HEK293 (cell line): ENCODE measurements at regions not wholly inside any gene's neighbourhood (a gene's known extent, or its start where the extent isn't known, plus 50 kb on each side); places are given as distances from the start of the nearest gene placed in this dataset.

Experiments used
- CTCF ChIA-PET: fragments of 350-600 bp; formaldehyde crosslinking; extraction: SDS; loops from one replicate; lab custom pipeline; 2021; ENCODE audit warnings: antibody characterized with exemption; lab: Yijun Ruan, JAX
- POLR2A ChIA-PET: fragments of 300-600 bp; formaldehyde crosslinking; extraction: SDS; loops from one replicate; lab custom pipeline; 2020; ENCODE audit warnings: antibody characterized with exemption, inconsistent platforms; lab: Yijun Ruan, JAX
- H3K27ac ChIP-seq: fragments of 200-500 bp; sonication (Bioruptor generic); 2 replicates; pipeline ENCODE4 v1.5.1; 2014; ENCODE audit warnings: low read depth, low read length, control low read depth, inconsistent platforms; ENCODE audit errors: extremely low read depth
- H3K36me3 ChIP-seq, 2 experiments: fragments of 200-500 bp in 1 of 2; sonication (Bioruptor generic) in 1 of 2; 1 replicate in 1 of 2; 2 replicates in 1 of 2; pipeline ENCODE4 v1.5.1; 2014 to 2017; ENCODE audit warnings: inconsistent platforms in 2 of 2, low read length in 2 of 2; ENCODE audit not compliant: control insufficient read depth in 2 of 2, insufficient read depth in 1 of 2
- H3K4me1 ChIP-seq: fragments of 200-500 bp; sonication (Bioruptor generic); 2 replicates; pipeline ENCODE4 v1.5.1; 2014; ENCODE audit warnings: mild to moderate bottlenecking, low read length, inconsistent platforms; ENCODE audit not compliant: control insufficient read depth, insufficient read depth
- H3K4me3 ChIP-seq: 2 replicates; pipeline ENCODE4 v1.5.1; 2011; ENCODE audit warnings: low read depth, mild to moderate bottlenecking, control low read depth, low read length, moderate library complexity
- H3K9me3 ChIP-seq: fragments of 200-500 bp; sonication (Bioruptor generic); 2 replicates; pipeline ENCODE4 v1.5.1; 2014; ENCODE audit warnings: low read depth, low read length, inconsistent platforms; ENCODE audit not compliant: control insufficient read depth, insufficient read depth
- BCL11B ChIP-seq: fragments of 450-650 bp; formaldehyde crosslinking; IDR thresholded peaks from 2 replicates; pipeline ENCODE4 v1.5.1; 2016; ENCODE audit warnings: low read depth, missing biosample characterization, missing genetic modification characterization
- EGR2 ChIP-seq: fragments of 450-650 bp; formaldehyde crosslinking; IDR thresholded peaks from 2 replicates; pipeline ENCODE4 v1.5.1; 2016; ENCODE audit warnings: low read depth, missing biosample characterization, missing genetic modification characterization
- GLIS1 ChIP-seq: fragments of 450-650 bp; formaldehyde crosslinking; IDR thresholded peaks from 2 replicates; pipeline ENCODE4 v1.5.1; 2016; ENCODE audit warnings: missing biosample characterization, missing genetic modification characterization
- HOXC10 ChIP-seq: sonication (generic); formaldehyde crosslinking; IDR thresholded peaks from 2 replicates; pipeline ENCODE4 v1.8.1; 2023; ENCODE audit warnings: mild to moderate bottlenecking, missing genetic modification reagents
- KLF16 ChIP-seq: fragments of 450-650 bp; formaldehyde crosslinking; IDR thresholded peaks from 2 replicates; pipeline ENCODE4 v1.5.1; 2017; ENCODE audit warnings: missing biosample characterization, missing genetic modification characterization
- KLF9 ChIP-seq: fragments of 450-650 bp; formaldehyde crosslinking; IDR thresholded peaks from 2 replicates; pipeline ENCODE4 v1.5.1; 2016; ENCODE audit warnings: missing biosample characterization, missing genetic modification characterization, low read depth
- PRDM1 ChIP-seq: fragments of 450-650 bp; formaldehyde crosslinking; IDR thresholded peaks from 2 replicates; pipeline ENCODE4; 2016; ENCODE audit warnings: missing biosample characterization, missing genetic modification characterization
- RBAK ChIP-seq: fragments of 450-650 bp; formaldehyde crosslinking; IDR thresholded peaks from 2 replicates; pipeline ENCODE4 v1.5.1; 2016; ENCODE audit warnings: missing biosample characterization, missing genetic modification characterization
- ZFHX2 ChIP-seq: fragments of 450-650 bp; formaldehyde crosslinking; conservative IDR thresholded peaks from 2 replicates; pipeline ENCODE4 v1.5.1; 2016; ENCODE audit warnings: missing biosample characterization, missing genetic modification characterization
- ZFP41 ChIP-seq: fragments of 450-650 bp; formaldehyde crosslinking; IDR thresholded peaks from 2 replicates; pipeline ENCODE4 v1.5.1; 2016; ENCODE audit warnings: missing biosample characterization, missing genetic modification characterization, borderline replicate concordance
- ZIC2 ChIP-seq: fragments of 450-650 bp; formaldehyde crosslinking; IDR thresholded peaks from 2 replicates; pipeline ENCODE4 v1.5.1; 2016; ENCODE audit warnings: missing biosample characterization, missing genetic modification characterization
- ZNF157 ChIP-seq: fragments of 450-650 bp; formaldehyde crosslinking; IDR thresholded peaks from 2 replicates; pipeline ENCODE4 v1.5.1; 2016; ENCODE audit warnings: missing biosample characterization, missing genetic modification characterization
- ZNF292 ChIP-seq: fragments of 450-650 bp; formaldehyde crosslinking; IDR thresholded peaks from 2 replicates; pipeline ENCODE4 v1.5.1; 2016; ENCODE audit warnings: low read depth, missing biosample characterization, missing genetic modification characterization, borderline replicate concordance
- ZNF48 ChIP-seq: fragments of 450-650 bp; formaldehyde crosslinking; IDR thresholded peaks from 2 replicates; pipeline ENCODE4 v1.5.1; 2016; ENCODE audit warnings: missing biosample characterization, missing genetic modification characterization
- ZNF76 ChIP-seq: fragments of 450-650 bp; formaldehyde crosslinking; IDR thresholded peaks from 2 replicates; pipeline ENCODE4; 2016; ENCODE audit warnings: low read depth, missing biosample characterization, missing genetic modification characterization, borderline replicate concordance
- ZNF837 ChIP-seq: fragments of 450-650 bp; formaldehyde crosslinking; IDR thresholded peaks from 2 replicates; pipeline ENCODE4 v1.5.1; 2016; ENCODE audit warnings: missing biosample characterization, missing genetic modification characterization
- ZNF843 ChIP-seq: fragments of 450-650 bp; formaldehyde crosslinking; IDR thresholded peaks from 2 replicates; pipeline ENCODE4 v1.5.1; 2016; ENCODE audit warnings: missing biosample characterization, missing genetic modification characterization
- TF ChIP-seq, protein P1 (sequence below): fragments of 450-650 bp; formaldehyde crosslinking; IDR thresholded peaks from 2 replicates; pipeline ENCODE4 v1.5.1; 2016; ENCODE audit warnings: missing biosample characterization, missing genetic modification characterization
- TF ChIP-seq, protein P2 (sequence below): fragments of 450-650 bp; formaldehyde crosslinking; IDR thresholded peaks from 2 replicates; pipeline ENCODE4 v1.5.1; 2016; ENCODE audit warnings: missing biosample characterization, missing genetic modification characterization
- TF ChIP-seq, protein P3 (sequence below): fragments of 450-650 bp; formaldehyde crosslinking; IDR thresholded peaks from 2 replicates; pipeline ENCODE4 v1.5.1; 2017; ENCODE audit warnings: missing biosample characterization, mild to moderate bottlenecking, missing genetic modification characterization, moderate library complexity

DNA sequence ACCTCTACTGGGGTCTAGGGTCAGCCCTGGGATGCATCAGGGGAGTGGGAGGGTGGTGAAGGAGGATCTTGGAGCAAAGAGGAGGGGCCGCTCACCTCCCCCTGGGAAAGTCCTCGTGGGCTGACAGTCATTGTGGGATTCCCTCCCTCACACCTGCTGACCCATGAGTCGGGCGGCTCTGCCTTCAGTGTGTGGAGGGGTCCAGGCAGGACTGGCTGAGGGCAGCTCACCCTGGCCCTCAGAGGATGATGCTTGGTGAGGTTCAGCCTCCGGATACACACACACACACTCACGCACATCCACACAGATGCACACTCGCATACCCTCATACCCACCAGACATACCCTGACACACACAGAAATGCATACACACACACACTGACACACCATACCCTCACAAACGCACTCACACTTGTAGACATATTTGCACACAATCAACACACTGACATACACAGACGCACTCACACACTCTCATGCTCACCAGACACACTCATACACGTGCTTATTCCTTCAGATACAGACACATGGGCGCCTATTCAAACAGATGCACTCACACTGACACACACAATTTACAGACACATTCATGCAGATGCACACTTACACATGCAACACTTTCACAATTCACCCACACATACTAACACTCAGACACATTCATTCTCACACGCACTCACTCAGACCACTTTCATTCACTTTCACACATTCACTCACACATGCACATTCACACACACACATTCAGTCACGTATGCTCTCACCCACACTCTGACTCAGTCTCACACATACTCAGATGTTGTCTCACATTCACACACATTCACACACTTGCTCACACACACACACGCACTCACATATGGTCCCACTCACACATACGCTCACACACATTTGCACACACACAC lies 105.1 kb upstream of the RPL38 start:
- Histone ChIP-seq H3K9me3 (no peaks in the 10 kb centered on the region), H3K4me3 (no peak overlapping the region), H3K36me3 (no peaks in the 10 kb centered on the region)
- POLR2A ChIA-PET, result no interaction called here
- CTCF ChIA-PET, result no interaction called here
- TF ChIP-seq PRDM1 (tag by site-specific recombination), result peak; percentile 99
- TF ChIP-seq BCL11B (tag by site-specific recombination), result no peak
- TF ChIP-seq, all 188 proteins: peak for 1
- Histone ChIP-seq H3K27ac (no peak overlapping the region), H3K4me1 (no peaks in the 10 kb centered on the region)

DNA sequence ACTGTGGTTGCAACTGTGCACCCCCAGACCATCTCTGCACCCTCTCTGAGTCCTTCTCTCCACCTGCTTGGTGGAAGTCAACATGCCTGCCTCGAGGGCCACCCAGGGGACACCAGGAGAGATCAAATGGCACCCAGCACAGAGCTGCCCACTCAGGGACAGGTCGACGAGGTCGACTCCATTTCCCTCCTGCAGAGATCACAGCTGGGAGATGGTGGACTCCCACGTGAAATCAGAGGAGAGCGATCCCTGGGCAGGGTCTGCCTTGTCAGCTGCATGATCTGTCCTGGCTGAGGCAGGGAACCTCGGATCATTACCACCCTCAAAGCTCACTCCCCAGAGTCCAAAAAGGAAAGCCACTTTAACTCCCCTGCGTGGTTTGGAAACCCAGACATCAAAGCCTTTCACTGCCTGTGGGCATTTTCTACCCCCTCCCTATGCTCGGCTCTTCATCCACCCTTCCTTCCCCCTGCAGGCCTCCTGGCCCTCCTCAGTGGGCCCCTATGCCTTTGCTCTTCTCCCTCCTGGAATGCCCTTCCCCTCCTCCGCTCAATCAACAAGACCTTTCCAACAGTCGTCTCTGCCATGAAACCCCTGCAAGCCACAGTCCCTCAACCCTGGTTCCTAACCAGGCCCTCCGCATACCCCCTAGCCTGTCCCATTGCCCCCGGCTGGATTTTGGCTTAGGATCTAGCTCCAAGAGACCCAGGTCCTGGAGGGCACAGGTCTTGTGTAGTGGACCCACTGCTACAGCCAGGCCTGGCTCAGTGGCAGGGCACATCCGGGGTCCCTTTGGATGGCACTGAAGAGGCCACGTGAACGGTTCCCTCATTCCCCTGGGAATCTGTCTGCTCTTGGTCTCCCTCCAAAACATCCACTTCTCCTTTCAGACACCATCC lies 103.8 kb upstream of the RPL38 start:
- no peak overlapping the region for H3K27ac ChIP-seq
- ChIA-PET CTCF (interaction anchor here (0.6 to 1.6 kb wide), 2 partner anchors 100 to 119 kb away, joined by 3 read pairs; no protein-coding TSS in a partner anchor), POLR2A (no interaction called here)
- H3K4me3 ChIP-seq, result no peak overlapping the region
- no peaks in the 10 kb centered on the region for H3K36me3 ChIP-seq
- TF ChIP-seq EGR2 (peak; percentile 21; the same call in 1 of the 2 replicates), GLIS1 (tag by site-specific recombination) (peak; percentile 78), KLF9 (tag by site-specific recombination) (no peak), ZIC2 (tag by site-specific recombination) (peak; percentile 71)
- TF ChIP-seq, all 188 proteins: peak for 3
- Histone ChIP-seq H3K9me3 (no peaks in the 10 kb centered on the region), H3K4me1 (no peaks in the 10 kb centered on the region)

DNA sequence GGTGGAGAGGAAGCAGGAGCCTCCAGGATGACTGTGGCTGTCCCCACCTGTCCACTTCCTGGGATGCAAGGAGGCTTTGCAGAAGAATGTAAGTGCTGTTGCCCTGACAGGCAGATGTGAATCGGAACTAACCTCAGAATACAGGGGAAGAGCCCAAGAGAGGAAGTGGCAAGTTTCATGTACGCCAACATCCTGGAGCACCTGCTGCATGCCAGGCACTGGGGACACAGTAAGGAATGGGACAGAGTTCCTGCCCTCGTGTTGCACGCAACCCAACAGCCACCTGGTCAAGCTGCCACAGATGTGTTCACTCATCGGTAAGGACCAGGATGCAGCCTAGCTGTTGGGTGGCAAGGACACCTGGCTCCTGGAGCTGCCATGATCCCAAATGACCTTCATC lies 98.6 kb upstream of the RPL38 start:
- Histone ChIP-seq H3K4me1 (no peaks in the 10 kb centered on the region), H3K27ac (no peak overlapping the region), H3K4me3 (no peak overlapping the region), H3K9me3 (no peaks in the 10 kb centered on the region), H3K36me3 (no peaks in the 10 kb centered on the region)
- ChIA-PET POLR2A (no interaction called here), CTCF (interaction anchor here (0.5 to 3.0 kb wide), 3 partner anchors 15 to 916 kb away, joined by 3 to 11 read pairs (median 4); no protein-coding TSS in a partner anchor)
- no peak for TF ChIP-seq RBAK (tag by site-specific recombination)
- TF ChIP-seq, protein P1, sequence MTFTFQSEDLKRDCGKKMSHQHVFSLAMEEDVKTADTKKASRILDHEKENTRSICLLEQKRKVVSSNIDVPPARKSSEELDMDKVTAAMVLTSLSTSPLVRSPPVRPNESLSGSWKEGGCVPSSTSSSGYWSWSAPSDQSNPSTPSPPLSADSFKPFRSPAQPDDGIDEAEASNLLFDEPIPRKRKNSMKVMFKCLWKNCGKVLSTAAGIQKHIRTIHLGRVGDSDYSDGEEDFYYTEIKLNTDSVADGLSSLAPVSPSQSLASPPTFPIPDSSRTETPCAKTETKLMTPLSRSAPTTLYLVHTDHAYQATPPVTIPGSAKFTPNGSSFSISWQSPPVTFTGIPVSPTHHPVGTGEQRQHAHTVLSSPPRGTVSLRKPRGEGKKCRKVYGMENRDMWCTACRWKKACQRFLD (tag by site-specific recombination), result no peak
- no peak for TF ChIP-seq ZNF76 (tag by site-specific recombination)
- no peak for TF ChIP-seq ZFHX2
- TF ChIP-seq, protein P2, sequence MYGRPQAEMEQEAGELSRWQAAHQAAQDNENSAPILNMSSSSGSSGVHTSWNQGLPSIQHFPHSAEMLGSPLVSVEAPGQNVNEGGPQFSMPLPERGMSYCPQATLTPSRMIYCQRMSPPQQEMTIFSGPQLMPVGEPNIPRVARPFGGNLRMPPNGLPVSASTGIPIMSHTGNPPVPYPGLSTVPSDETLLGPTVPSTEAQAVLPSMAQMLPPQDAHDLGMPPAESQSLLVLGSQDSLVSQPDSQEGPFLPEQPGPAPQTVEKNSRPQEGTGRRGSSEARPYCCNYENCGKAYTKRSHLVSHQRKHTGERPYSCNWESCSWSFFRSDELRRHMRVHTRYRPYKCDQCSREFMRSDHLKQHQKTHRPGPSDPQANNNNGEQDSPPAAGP (tag by site-specific recombination), result no peak
- no peak for TF ChIP-seq ZNF843
- no peak for TF ChIP-seq KLF16 (tag by site-specific recombination)
- TF ChIP-seq ZNF292 (tag by site-specific recombination), result no peak
- no peak for TF ChIP-seq ZNF48 (tag by site-specific recombination)
- no peak for TF ChIP-seq ZIC2 (tag by site-specific recombination)
- TF ChIP-seq, protein P3, sequence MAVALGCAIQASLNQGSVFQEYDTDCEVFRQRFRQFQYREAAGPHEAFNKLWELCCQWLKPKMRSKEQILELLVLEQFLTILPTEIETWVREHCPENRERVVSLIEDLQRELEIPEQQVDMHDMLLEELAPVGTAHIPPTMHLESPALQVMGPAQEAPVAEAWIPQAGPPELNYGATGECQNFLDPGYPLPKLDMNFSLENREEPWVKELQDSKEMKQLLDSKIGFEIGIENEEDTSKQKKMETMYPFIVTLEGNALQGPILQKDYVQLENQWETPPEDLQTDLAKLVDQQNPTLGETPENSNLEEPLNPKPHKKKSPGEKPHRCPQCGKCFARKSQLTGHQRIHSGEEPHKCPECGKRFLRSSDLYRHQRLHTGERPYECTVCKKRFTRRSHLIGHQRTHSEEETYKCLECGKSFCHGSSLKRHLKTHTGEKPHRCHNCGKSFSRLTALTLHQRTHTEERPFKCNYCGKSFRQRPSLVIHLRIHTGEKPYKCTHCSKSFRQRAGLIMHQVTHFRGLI (tag by site-specific recombination), result no peak
- TF ChIP-seq ZFP41 (tag by site-specific recombination), result no peak
- no peak for TF ChIP-seq ZNF837
- TF ChIP-seq HOXC10 (CRISPR knock-in tag), result no peak
- no peak for TF ChIP-seq ZNF157 (tag by site-specific recombination)
